GM12874 (cell line): ENCODE measurements at regions not wholly inside any gene's neighbourhood (a gene's known extent, or its start where the extent isn't known, plus 50 kb on each side); places are given as distances from the start of the nearest gene placed in this dataset.

Experiments
- TF ChIP-seq, protein P1 (sequence below): IDR thresholded peaks from 2 replicates; pipeline ENCODE4 v1.5.1; 2011; ENCODE audit warnings: low read depth, mild to moderate bottlenecking, control low read depth, low read length, moderate library complexity; ENCODE audit not compliant: insufficient read depth

DNA sequence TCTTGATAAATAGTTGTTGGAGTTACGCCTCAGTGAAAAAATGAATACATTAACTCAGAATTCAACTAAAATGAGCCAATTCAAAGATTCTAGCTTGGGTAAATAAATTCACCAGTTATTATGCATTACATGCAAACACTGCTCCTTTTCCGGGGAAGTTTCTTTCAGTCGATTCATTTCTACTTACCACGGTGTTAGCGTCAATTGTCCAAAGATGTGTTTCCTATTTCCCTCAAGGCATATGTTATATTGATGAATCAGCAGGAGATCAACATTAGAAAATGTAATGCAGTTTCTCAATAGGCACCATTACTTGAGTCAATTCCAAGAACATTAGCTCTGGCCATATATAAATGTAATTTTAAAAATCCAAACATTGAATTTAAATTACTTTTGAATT is 517.7 kb downstream of the OTOL1 start:
- TF ChIP-seq, protein P1, sequence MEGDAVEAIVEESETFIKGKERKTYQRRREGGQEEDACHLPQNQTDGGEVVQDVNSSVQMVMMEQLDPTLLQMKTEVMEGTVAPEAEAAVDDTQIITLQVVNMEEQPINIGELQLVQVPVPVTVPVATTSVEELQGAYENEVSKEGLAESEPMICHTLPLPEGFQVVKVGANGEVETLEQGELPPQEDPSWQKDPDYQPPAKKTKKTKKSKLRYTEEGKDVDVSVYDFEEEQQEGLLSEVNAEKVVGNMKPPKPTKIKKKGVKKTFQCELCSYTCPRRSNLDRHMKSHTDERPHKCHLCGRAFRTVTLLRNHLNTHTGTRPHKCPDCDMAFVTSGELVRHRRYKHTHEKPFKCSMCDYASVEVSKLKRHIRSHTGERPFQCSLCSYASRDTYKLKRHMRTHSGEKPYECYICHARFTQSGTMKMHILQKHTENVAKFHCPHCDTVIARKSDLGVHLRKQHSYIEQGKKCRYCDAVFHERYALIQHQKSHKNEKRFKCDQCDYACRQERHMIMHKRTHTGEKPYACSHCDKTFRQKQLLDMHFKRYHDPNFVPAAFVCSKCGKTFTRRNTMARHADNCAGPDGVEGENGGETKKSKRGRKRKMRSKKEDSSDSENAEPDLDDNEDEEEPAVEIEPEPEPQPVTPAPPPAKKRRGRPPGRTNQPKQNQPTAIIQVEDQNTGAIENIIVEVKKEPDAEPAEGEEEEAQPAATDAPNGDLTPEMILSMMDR, result no peak

DNA sequence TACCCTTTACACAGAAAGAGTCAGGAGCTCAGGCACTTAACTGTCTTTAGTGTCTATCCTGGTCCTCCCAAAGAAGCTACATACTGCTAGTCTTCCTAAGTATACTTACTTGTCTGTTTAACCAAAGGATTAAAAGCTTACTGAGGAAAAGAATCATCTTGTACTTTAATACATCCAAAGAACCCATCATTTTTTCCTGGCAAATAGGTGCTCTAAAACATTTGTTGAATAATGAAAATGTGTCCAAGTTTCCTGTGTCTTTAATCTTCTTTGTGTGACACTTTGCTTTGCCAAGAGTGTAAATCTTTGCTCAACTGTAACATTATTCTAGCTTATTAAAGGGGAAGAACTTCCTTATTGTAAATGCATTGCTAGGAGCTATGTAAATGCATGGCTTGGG is 519.2 kb downstream of the OTOL1 start:
- TF ChIP-seq, protein P1, result no peak

DNA sequence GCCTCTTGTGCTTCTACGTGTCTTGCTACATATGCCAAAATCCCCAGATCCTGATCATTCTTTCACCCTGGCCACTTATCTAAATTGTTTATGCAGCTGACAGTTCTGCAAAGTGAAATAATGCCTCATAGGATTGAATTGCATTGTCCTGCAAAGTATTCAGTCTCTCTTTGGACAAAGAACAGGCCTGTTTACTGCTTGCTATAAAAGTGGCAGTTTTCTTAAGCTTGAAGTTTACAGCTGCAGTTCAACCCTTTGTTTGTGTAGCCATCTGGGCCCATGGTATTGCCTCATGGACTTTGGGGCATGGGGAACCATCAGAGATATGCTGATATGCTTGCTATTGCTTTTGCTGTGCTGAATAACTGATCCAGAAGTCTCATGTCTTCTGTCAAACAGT is 523.2 kb downstream of the OTOL1 start:
- TF ChIP-seq, protein P1, result no peak

DNA sequence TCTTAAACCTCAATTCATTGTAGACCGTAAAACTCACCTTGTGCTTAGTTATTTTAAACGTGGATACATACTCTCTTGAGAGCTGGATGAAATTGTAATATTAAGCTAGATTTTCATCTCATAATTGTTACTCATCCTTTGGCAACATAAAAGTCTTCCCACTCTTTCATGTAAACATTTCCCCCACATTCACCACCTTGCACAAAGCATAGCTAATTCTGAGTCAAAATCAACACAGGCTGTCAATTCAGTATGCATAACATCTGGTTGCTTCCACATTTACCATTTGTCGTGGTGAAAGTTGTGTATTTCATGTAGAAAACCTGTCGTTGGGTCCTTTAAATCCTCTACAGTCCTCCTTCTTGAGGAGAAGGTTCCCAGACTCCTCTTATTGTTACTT is 524.6 kb downstream of the OTOL1 start:
- TF ChIP-seq, protein P1, result no peak

DNA sequence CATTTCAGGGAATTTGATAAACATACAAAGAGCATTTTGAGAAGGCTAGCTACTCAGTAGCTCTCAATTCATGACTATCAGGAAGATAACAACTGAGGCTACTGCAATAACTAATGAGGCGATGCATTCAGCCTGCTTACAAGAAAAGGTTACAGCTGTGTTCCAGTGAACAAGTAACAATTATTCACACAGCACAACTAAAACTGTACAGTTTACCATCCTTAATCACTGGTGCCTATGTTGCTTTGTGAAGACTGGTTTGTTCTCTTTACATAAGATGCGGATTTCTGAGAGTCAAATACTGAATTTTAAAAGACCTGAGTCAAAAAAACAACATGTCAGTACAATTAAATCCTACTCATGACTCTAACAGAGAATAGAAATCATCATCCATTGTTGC is 526.3 kb downstream of the OTOL1 start:
- TF ChIP-seq, protein P1, result no peak

DNA sequence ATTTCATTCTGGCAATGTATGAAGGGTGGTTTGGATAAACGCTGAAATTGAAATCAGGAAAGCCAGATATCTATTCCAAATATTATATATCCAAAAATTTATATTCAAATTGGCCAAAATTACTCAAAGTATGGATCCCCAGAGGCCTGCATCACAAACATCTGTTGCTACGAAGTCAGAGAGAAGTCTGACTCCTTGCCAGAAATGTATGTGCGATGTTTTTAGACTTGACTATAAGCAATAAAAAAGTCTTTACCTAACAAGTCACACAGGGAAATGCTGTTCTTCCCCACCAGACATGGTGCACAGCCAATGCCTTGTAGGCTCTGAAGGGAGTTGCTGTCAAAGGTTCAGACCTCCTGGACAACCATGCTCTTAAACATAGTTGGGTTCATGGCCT is 533.1 kb downstream of the OTOL1 start:
- TF ChIP-seq, protein P1, result no peak

DNA sequence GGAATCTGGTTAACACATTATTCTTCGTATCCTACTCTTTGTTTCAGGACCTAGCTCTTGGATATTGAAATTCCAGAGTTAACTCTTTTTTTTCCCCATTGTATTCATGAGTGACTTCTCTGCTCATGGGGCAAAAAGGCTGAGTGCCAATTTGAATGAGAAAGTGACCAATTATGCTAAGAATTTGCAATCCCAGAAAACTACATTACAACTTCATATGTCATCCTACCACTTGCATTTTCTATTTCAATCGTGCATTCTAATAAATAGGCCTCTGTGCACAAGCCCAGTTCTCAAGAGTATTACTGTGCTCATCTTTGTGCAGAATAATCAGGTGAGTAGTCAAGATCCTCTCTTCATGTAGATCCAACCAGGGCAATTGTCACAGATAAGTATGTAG is 537.8 kb downstream of the OTOL1 start:
- TF ChIP-seq, protein P1, result no peak

DNA sequence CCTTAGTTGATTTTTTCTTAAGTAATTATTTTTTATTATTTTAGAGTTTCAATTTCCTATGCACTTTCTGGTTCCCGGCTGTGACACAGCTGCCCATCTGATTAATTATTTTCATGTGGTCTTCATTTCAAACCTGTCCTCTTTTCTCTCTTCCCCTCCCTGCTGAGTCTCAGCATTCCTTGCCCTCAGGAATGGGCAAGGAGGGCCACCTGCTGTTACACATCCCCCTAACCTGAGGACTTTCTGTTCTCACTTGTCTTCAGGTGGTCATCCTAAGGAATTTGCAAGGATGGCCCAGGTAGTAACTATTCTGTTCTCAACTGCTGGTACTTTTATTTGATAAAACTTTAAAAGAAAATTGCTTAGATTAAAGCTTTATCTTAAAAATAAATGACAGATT is 545.0 kb downstream of the OTOL1 start:
- TF ChIP-seq, protein P1, result no peak
